Stimulated activated CD8-positive, alpha-beta memory T cell treated with anti-CD3 and anti-CD28 coated beads, Interleukin-12 subunit alpha, Interleukin-12 subunit beta, amount 100 ng/mL, for 24 hours (primary cell): ENCODE measurements at regions not wholly inside any gene's neighbourhood (a gene's known extent, or its start where the extent isn't known, plus 50 kb on each side); places are given as distances from the start of the nearest gene placed in this dataset.

Experiments used
- DNase-seq: peaks from one replicate; pipeline ENCODE4 v3.0.0-alpha.2; 2020; ENCODE audit errors: extremely low read depth

GRCh38 chr4:11488657-11489452 lies 60.2 kb upstream of the HS3ST1 start:
- DNase-seq, result no peak

GRCh38 chr4:11487868-11488544 lies 59.3 kb upstream of the HS3ST1 start:
- no peak for DNase-seq

GRCh38 chr4:11487139-11487538 lies 58.4 kb upstream of the HS3ST1 start:
- no peak for DNase-seq

- no peak for DNase-seq
These were observed 57.2 kb upstream of the HS3ST1 start for GRCh38 chr4:11485926-11486325.

GRCh38 chr4:11484531-11484930 lies 55.8 kb upstream of the HS3ST1 start:
- DNase-seq, result no peak

- DNase-seq, result no peak
These were observed 54.4 kb upstream of the HS3ST1 start for GRCh38 chr4:11483046-11483445.

- no peak for DNase-seq
These were observed 52.0 kb upstream of the HS3ST1 start for GRCh38 chr4:11480683-11481082.
